Mucosa of rectum (tissue), 2 donors: ENCODE measurements at regions not wholly inside any gene's neighbourhood (a gene's known extent, or its start where the extent isn't known, plus 50 kb on each side); places are given as distances from the start of the nearest gene placed in this dataset.
A peak's percentile ranks its signal among the peaks of the same experiment; 100 is the strongest.

Experiments
- H3K27ac ChIP-seq, 2 donors: one replicate each; pipeline ENCODE4 v1.7.0; 2013; ENCODE audit warnings: inconsistent platforms in 2 of 2, low read depth in 2 of 2, low read length in 2 of 2
- H3K27me3 ChIP-seq, 2 donors: one replicate each; pipeline ENCODE4 v1.7.0; 2013; ENCODE audit warnings: low read length in 2 of 2; ENCODE audit not compliant: control insufficient read depth in 2 of 2, insufficient read depth in 2 of 2
- H3K36me3 ChIP-seq, 2 donors: one replicate each; pipeline ENCODE4 v1.7.0; 2013; ENCODE audit warnings: low read length in 2 of 2; ENCODE audit not compliant: control insufficient read depth in 2 of 2, insufficient read depth in 2 of 2
- H3K4me1 ChIP-seq, 2 donors: one replicate each; pipeline ENCODE4 v1.7.0; 2013; ENCODE audit warnings: low read length in 2 of 2, mild to moderate bottlenecking in 1 of 2; ENCODE audit not compliant: control insufficient read depth in 2 of 2, insufficient read depth in 2 of 2
- H3K4me3 ChIP-seq, 2 donors: one replicate each; pipeline ENCODE4 v1.7.0; 2013; ENCODE audit warnings: low read length in 2 of 2
- H3K9ac ChIP-seq, 2 donors: one replicate each; pipeline ENCODE4 v1.7.0; 2013; ENCODE audit warnings: low read length in 2 of 2, low read depth in 1 of 2, mild to moderate bottlenecking in 1 of 2
- H3K9me3 ChIP-seq, 2 donors: one replicate each; pipeline ENCODE4 v1.7.0; 2013; ENCODE audit warnings: low read length in 2 of 2; ENCODE audit not compliant: control insufficient read depth in 2 of 2
- donor health status: healthy.
- donor health status: Normal muscosa, but diverticular disease.

DNA sequence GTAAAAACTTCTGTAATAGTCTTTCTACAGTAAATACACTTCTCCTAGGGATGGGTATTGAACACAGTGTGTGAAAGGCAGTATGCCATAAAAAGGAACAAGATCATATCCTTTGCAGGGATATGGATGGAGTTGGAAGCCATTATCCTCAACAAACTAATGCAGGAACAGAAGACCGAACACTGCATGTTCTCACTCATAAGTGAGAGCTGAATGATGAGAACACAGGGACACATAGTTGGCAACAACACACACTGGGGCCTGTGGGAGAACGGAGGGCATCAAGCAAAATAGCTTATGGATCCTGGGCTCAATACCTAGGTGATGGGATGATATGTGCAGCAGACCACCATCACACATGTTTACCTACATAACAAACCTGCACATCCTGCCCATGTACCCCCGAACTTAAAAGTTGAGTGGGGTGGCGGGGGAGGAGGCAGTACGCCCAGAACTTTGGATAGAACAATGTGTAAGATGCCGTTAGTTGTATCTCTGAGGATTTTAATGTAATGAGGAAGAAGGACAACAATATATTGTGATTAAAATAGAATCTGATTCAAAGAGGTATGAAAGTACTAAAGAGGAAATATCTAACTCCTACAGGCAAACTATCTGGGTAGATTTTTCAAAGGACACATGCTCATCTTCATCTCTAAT lies 183.2 kb downstream of the NDFIP2 start:
- H3K27ac ChIP-seq: no peak overlapping the region
- no peak overlapping the region for H3K9ac ChIP-seq
- H3K27me3 ChIP-seq: no peaks in the 10 kb centered on the region
- no peak overlapping the region for H3K4me3 ChIP-seq
- no peaks in the 10 kb centered on the region for H3K9me3 ChIP-seq
- no peaks in the 10 kb centered on the region for H3K36me3 ChIP-seq
- H3K4me1 ChIP-seq: no peaks in the 10 kb centered on the region

- Histone ChIP-seq H3K4me3 (no peak overlapping the region), H3K4me1 (no peaks in the 10 kb centered on the region), H3K36me3 (no peaks in the 10 kb centered on the region), H3K27ac (no peak overlapping the region), H3K27me3 (no peaks in the 10 kb centered on the region), H3K9ac (no peak overlapping the region), H3K9me3 (no peaks in the 10 kb centered on the region)
These were observed 182.5 kb downstream of the NDFIP2 start for GRCh38 chr13:79663435-79663834.

GRCh38 chr13:79662882-79663281 lies 181.9 kb downstream of the NDFIP2 start:
- Histone ChIP-seq H3K27ac (no peak overlapping the region), H3K9ac (no peak overlapping the region), H3K4me3 (no peak overlapping the region), H3K9me3 (no peaks in the 10 kb centered on the region), H3K4me1 (no peaks in the 10 kb centered on the region), H3K27me3 (no peaks in the 10 kb centered on the region), H3K36me3 (no peaks in the 10 kb centered on the region)

GRCh38 chr13:79660361-79660760 lies 179.4 kb downstream of the NDFIP2 start:
- Histone ChIP-seq H3K36me3 (no peaks in the 10 kb centered on the region), H3K4me3 (no peak overlapping the region), H3K9ac (no peak overlapping the region), H3K27me3 (no peaks in the 10 kb centered on the region), H3K9me3 (no peaks in the 10 kb centered on the region), H3K27ac (no peak overlapping the region), H3K4me1 (no peaks in the 10 kb centered on the region)

DNA sequence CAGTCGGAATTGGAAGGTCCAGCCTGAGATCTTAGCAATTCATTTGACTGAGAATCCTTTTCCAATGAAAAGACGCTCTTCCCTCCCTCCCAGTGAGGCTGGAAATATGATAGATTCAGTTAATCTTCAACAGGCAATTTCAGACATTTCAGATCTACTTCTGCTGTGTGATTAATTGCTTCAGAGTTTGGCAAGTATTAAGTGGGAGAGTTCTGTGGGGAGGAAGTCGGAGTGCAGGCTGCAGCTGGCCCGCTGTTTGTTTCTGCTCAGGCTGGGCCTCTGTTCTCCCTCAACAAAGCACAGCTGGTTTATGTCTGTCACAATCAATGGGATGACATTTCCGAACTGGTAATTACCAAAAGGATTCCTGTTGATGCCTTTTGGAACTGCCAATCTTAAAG lies 178.2 kb downstream of the NDFIP2 start:
- no peak overlapping the region for H3K9ac ChIP-seq
- no peaks in the 10 kb centered on the region for H3K4me1 ChIP-seq
- no peak overlapping the region for H3K4me3 ChIP-seq
- no peaks in the 10 kb centered on the region for H3K27me3 ChIP-seq
- H3K36me3 ChIP-seq: no peaks in the 10 kb centered on the region
- no peak overlapping the region for H3K27ac ChIP-seq
- no peaks in the 10 kb centered on the region for H3K9me3 ChIP-seq

DNA sequence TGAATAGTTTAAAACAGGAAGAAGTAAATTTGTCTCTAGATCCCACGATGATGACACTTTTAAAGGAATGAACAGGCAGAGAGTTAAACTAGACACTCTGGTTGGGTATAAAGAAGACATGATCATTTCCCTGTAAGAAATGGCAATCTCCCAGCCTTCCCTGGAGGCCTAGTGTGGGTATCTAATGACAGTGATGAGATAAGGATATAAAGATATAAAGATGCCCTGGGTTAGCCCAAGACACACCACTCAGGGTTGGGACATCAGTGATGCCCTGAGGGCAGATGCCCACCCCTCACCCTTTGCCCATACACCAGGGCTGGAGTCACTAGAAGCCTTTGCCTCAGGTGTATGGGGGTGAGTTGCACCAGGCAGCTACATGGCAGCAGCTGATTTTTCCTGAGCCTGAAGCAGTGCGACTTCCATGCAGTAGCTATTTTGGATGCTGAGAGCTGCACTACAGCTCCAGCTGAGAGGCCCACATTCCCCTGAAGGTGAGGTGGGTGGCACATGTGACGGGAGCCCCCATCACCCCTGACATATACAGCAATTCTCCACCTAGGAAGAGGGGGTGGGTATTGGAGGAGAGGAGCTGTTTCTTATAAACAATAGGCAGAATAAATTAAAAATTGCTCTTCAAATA lies 177.5 kb downstream of the NDFIP2 start:
- Histone ChIP-seq H3K27ac (peak overlapping the region in 1 of 2 donors; percentile 18), H3K9ac (no peak overlapping the region), H3K27me3 (no peaks in the 10 kb centered on the region), H3K36me3 (no peaks in the 10 kb centered on the region), H3K4me3 (no peak overlapping the region), H3K9me3 (no peaks in the 10 kb centered on the region), H3K4me1 (no peaks in the 10 kb centered on the region)

DNA sequence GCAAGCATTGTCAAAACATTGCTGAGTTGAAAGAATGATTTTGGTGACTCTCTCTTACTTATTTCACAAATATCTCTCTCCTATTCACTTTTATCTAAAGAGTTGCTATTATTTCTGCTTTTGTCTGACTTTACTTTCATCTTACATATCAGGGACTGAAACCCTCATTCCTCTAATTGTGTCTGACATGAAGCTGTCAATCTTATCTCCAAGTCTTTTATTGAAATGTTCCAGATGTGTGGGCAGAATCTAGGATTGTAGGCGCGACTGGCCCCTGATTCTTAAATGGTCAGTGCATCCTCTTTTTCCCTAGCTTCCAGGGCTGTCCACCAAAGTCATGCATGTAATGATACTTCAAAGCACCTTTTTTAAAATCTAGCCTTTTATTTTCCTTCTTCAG lies 174.6 kb downstream of the NDFIP2 start:
- no peaks in the 10 kb centered on the region for H3K4me1 ChIP-seq
- no peak overlapping the region for H3K27ac ChIP-seq

GRCh38 chr13:79654520-79654919 lies 173.6 kb downstream of the NDFIP2 start:
- Histone ChIP-seq H3K36me3 (no peaks in the 10 kb centered on the region), H3K9ac (no peak overlapping the region), H3K4me1 (no peaks in the 10 kb centered on the region), H3K27ac (no peak overlapping the region), H3K27me3 (no peaks in the 10 kb centered on the region), H3K4me3 (no peak overlapping the region), H3K9me3 (no peaks in the 10 kb centered on the region)

More for the DNA sequence above, 174.6 kb downstream of the NDFIP2 start:
- no peaks in the 10 kb centered on the region for H3K9me3 ChIP-seq
- H3K27me3 ChIP-seq: no peaks in the 10 kb centered on the region
- H3K36me3 ChIP-seq: no peaks in the 10 kb centered on the region
- H3K4me3 ChIP-seq: no peak overlapping the region
- H3K9ac ChIP-seq: no peak overlapping the region

DNA sequence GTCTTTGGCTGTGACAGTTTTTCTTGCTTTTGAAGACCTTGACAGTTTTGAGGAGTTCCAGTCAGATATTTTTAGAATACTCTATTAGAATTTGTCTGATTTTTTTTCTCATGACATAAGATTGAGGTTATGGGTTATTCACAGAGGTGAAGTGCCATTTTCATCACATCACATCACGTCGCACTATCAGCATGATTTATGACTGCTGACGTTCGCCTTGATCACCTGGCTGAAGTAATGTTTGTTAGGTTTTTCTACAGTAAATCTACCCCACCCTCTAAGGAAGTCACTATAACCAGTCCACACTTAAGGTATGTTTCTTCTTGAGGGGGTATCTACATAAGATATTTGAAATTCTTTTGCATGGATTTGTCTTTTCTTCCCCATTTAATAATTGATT lies 169.7 kb downstream of the NDFIP2 start:
- Histone ChIP-seq H3K27me3 (no peaks in the 10 kb centered on the region), H3K27ac (no peak overlapping the region), H3K4me3 (no peak overlapping the region), H3K36me3 (no peaks in the 10 kb centered on the region), H3K9ac (no peak overlapping the region), H3K4me1 (no peaks in the 10 kb centered on the region), H3K9me3 (no peaks in the 10 kb centered on the region)

GRCh38 chr13:79648191-79648590 lies 167.2 kb downstream of the NDFIP2 start:
- no peak overlapping the region for H3K9ac ChIP-seq
- H3K36me3 ChIP-seq: no peaks in the 10 kb centered on the region
- H3K4me3 ChIP-seq: no peak overlapping the region
- no peak overlapping the region for H3K27ac ChIP-seq
- no peaks in the 10 kb centered on the region for H3K27me3 ChIP-seq
- H3K4me1 ChIP-seq: no peaks in the 10 kb centered on the region
- H3K9me3 ChIP-seq: no peaks in the 10 kb centered on the region
